ENCODE measurements at regions not wholly inside any gene's neighbourhood (a gene's known extent, or its start where the extent isn't known, plus 50 kb on each side); places are given as distances from the start of the nearest gene placed in this dataset.

DNA sequence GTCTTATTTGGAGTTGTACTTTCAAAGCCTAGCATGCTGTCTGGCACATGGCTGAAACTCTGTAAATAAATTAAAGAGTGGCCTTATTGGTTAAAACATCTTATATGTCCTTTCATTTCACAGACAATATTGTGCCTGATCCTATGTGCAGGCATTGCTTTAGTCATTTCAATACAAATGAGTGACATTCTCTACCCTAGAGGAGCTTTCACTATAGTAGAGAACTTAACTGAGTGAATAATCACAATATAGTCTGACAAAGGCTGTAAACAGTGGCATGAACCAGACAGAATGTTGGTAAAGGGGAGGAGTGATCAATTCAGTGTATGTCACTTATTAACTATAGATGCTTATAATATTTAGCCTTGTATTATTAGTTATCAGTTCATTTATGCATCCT lies 481.8 kb downstream of the TFAP2B start:
- TF ChIP-seq ZC3H10 (CRISPR knock-in tag; IDR thresholded peaks at IDR 0.05) (no peak), RARB (CRISPR knock-in tag; IDR thresholded peaks at IDR 0.05) (no peak), ZNF70 (CRISPR knock-in tag; IDR thresholded peaks at IDR 0.05) (no peak), TCF4 (CRISPR knock-in tag; IDR thresholded peaks at IDR 0.05; ENCODE audit: borderline replicate concordance) (no peak), ZNF565 (CRISPR knock-in tag; conservative IDR thresholded peaks at IDR 0.05; ENCODE audit: low read depth) (no peak), ZFP3 (CRISPR knock-in tag; IDR thresholded peaks at IDR 0.05) (no peak), ZNF8 (CRISPR knock-in tag; IDR thresholded peaks at IDR 0.05) (no peak)
- TF ChIP-seq, protein P1, sequence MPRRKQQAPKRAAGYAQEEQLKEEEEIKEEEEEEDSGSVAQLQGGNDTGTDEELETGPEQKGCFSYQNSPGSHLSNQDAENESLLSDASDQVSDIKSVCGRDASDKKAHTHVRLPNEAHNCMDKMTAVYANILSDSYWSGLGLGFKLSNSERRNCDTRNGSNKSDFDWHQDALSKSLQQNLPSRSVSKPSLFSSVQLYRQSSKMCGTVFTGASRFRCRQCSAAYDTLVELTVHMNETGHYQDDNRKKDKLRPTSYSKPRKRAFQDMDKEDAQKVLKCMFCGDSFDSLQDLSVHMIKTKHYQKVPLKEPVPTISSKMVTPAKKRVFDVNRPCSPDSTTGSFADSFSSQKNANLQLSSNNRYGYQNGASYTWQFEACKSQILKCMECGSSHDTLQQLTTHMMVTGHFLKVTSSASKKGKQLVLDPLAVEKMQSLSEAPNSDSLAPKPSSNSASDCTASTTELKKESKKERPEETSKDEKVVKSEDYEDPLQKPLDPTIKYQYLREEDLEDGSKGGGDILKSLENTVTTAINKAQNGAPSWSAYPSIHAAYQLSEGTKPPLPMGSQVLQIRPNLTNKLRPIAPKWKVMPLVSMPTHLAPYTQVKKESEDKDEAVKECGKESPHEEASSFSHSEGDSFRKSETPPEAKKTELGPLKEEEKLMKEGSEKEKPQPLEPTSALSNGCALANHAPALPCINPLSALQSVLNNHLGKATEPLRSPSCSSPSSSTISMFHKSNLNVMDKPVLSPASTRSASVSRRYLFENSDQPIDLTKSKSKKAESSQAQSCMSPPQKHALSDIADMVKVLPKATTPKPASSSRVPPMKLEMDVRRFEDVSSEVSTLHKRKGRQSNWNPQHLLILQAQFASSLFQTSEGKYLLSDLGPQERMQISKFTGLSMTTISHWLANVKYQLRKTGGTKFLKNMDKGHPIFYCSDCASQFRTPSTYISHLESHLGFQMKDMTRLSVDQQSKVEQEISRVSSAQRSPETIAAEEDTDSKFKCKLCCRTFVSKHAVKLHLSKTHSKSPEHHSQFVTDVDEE (CRISPR knock-in tag; IDR thresholded peaks at IDR 0.05), result no peak
- TF ChIP-seq, protein P2, sequence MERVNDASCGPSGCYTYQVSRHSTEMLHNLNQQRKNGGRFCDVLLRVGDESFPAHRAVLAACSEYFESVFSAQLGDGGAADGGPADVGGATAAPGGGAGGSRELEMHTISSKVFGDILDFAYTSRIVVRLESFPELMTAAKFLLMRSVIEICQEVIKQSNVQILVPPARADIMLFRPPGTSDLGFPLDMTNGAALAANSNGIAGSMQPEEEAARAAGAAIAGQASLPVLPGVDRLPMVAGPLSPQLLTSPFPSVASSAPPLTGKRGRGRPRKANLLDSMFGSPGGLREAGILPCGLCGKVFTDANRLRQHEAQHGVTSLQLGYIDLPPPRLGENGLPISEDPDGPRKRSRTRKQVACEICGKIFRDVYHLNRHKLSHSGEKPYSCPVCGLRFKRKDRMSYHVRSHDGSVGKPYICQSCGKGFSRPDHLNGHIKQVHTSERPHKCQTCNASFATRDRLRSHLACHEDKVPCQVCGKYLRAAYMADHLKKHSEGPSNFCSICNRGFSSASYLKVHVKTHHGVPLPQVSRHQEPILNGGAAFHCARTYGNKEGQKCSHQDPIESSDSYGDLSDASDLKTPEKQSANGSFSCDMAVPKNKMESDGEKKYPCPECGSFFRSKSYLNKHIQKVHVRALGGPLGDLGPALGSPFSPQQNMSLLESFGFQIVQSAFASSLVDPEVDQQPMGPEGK (CRISPR knock-in tag; IDR thresholded peaks at IDR 0.05; ENCODE audit: borderline replicate concordance), result no peak
- TF ChIP-seq, protein P3, sequence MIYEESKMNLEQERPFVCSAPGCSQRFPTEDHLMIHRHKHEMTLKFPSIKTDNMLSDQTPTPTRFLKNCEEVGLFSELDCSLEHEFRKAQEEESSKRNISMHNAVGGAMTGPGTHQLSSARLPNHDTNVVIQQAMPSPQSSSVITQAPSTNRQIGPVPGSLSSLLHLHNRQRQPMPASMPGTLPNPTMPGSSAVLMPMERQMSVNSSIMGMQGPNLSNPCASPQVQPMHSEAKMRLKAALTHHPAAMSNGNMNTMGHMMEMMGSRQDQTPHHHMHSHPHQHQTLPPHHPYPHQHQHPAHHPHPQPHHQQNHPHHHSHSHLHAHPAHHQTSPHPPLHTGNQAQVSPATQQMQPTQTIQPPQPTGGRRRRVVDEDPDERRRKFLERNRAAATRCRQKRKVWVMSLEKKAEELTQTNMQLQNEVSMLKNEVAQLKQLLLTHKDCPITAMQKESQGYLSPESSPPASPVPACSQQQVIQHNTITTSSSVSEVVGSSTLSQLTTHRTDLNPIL (CRISPR knock-in tag; IDR thresholded peaks at IDR 0.05; ENCODE audit: low read depth), result no peak

All from SK-N-SH treated with all-trans-retinoic acid at 6 μM for 48 hours (cell line).